ENCODE measurements at regions not wholly inside any gene's neighbourhood (a gene's known extent, or its start where the extent isn't known, plus 50 kb on each side); places are given as distances from the start of the nearest gene placed in this dataset.
"Not testable (repeated sequence)": the region's sequence is repeated elsewhere in the genome, so short reads cannot be mapped to it uniquely, and the experiment has no call there.

- H3K27ac Mint-ChIP-seq, H3K36me3 Mint-ChIP-seq: not testable (repeated sequence)
Measured at GRCh38 chr16:9349373-9349960, 258.0 kb downstream of the HAPSTR1 start.

GRCh38 chr16:9350119-9350799, 258.8 kb downstream of the HAPSTR1 start:
- H3K27me3 Mint-ChIP-seq; POLR2A ChIA-PET (ENCODE audit: partially characterized antibody); H3K4me3 ChIP-seq (ENCODE audit: low read length in 2 of 2); H3K4me1 ChIP-seq (ENCODE audit: insufficient read depth, low read length); H3K27ac ChIP-seq (ENCODE audit: low read depth, low read length); H3K9me3 ChIP-seq (ENCODE audit: control insufficient read depth in 1 of 2, low read length in 2 of 2); intact Hi-C loops (cut with micrococcal nuclease); H3K36me3 Mint-ChIP-seq; H3K4me3 Mint-ChIP-seq; DNase-seq; H3K27me3 ChIP-seq (ENCODE audit: insufficient read depth, low read length); CTCF ChIA-PET (ENCODE audit: partially characterized antibody); H3K36me3 ChIP-seq (ENCODE audit: insufficient read depth, low read length); H3K4me1 Mint-ChIP-seq; H3K27ac Mint-ChIP-seq: not testable (repeated sequence)
- H3K9me3 Mint-ChIP-seq = peaks cover 8 to 25% (median 17%) of the 10 kb centered on the region in 8 donors

More at GRCh38 chr16:9349373-9349960, 258.0 kb downstream of the HAPSTR1 start:
- H3K27me3 Mint-ChIP-seq; H3K36me3 ChIP-seq (ENCODE audit: insufficient read depth, low read length); intact Hi-C loops (cut with micrococcal nuclease); POLR2A ChIA-PET (ENCODE audit: partially characterized antibody); H3K27ac ChIP-seq (ENCODE audit: low read depth, low read length); H3K27me3 ChIP-seq (ENCODE audit: insufficient read depth, low read length); H3K4me1 Mint-ChIP-seq; DNase-seq; H3K4me3 Mint-ChIP-seq; H3K4me1 ChIP-seq (ENCODE audit: insufficient read depth, low read length); CTCF ChIA-PET (ENCODE audit: partially characterized antibody); H3K9me3 ChIP-seq (ENCODE audit: control insufficient read depth in 1 of 2, low read length in 2 of 2); H3K4me3 ChIP-seq (ENCODE audit: low read length in 2 of 2): not testable (repeated sequence)
- H3K9me3 Mint-ChIP-seq = peaks cover 7 to 24% (median 17%) of the 10 kb centered on the region in 8 donors

GRCh38 chr16:9351440-9351839, 260.0 kb downstream of the HAPSTR1 start:
- Histone ChIP-seq H3K9me3 (ENCODE audit: control insufficient read depth in 1 of 2, low read length in 2 of 2) (peaks cover 0 to 3% of the 10 kb centered on the region in 2 donors), H3K27me3 (ENCODE audit: insufficient read depth, low read length) (no peaks in the 10 kb centered on the region), H3K4me3 (ENCODE audit: low read length in 2 of 2) (no peak overlapping the region), H3K4me1 (ENCODE audit: insufficient read depth, low read length) (no peaks in the 10 kb centered on the region), H3K27ac (ENCODE audit: low read depth, low read length) (no peak overlapping the region), H3K36me3 (ENCODE audit: insufficient read depth, low read length) (no peaks in the 10 kb centered on the region)
- no peaks in the 10 kb centered on the region for H3K27me3 Mint-ChIP-seq
- H3K27ac Mint-ChIP-seq = no peak overlapping the region
- peaks cover 9 to 34% (median 23%) of the 10 kb centered on the region in 8 donors for H3K9me3 Mint-ChIP-seq
- no peaks in the 10 kb centered on the region for H3K4me1 Mint-ChIP-seq
- no peaks in the 10 kb centered on the region for H3K36me3 Mint-ChIP-seq
- ChIA-PET POLR2A (ENCODE audit: partially characterized antibody) (no interaction called here), CTCF (ENCODE audit: partially characterized antibody) (no interaction called here)
- intact Hi-C loops (cut with micrococcal nuclease) = no loop called here
- no peak for DNase-seq
- no peak overlapping the region for H3K4me3 Mint-ChIP-seq

GRCh38 chr16:9351841-9352434, 260.5 kb downstream of the HAPSTR1 start:
- ChIA-PET CTCF (ENCODE audit: partially characterized antibody) (no interaction called here), POLR2A (ENCODE audit: partially characterized antibody) (no interaction called here)
- Mint-ChIP-seq H3K27ac (no peak overlapping the region), H3K36me3 (no peaks in the 10 kb centered on the region), H3K4me3 (no peak overlapping the region), H3K27me3 (no peaks in the 10 kb centered on the region), H3K4me1 (no peaks in the 10 kb centered on the region), H3K9me3 (peaks cover 9 to 34% (median 23%) of the 10 kb centered on the region in 8 donors)
- no peaks in the 10 kb centered on the region for H3K4me1 ChIP-seq (ENCODE audit: insufficient read depth, low read length)
- H3K36me3 ChIP-seq (ENCODE audit: insufficient read depth, low read length) = no peaks in the 10 kb centered on the region
- H3K27ac ChIP-seq (ENCODE audit: low read depth, low read length) = no peak overlapping the region
- no peaks in the 10 kb centered on the region for H3K27me3 ChIP-seq (ENCODE audit: insufficient read depth, low read length)
- intact Hi-C loops (cut with micrococcal nuclease) = no loop called here
- H3K4me3 ChIP-seq (ENCODE audit: low read length in 2 of 2) = no peak overlapping the region
- no peak for DNase-seq
- H3K9me3 ChIP-seq (ENCODE audit: control insufficient read depth in 1 of 2, low read length in 2 of 2) = peaks cover 0 to 3% of the 10 kb centered on the region in 2 donors

- peaks cover 0 to 4% of the 10 kb centered on the region in 2 donors for H3K9me3 ChIP-seq (ENCODE audit: control insufficient read depth in 1 of 2, low read length in 2 of 2)
- CTCF ChIA-PET (ENCODE audit: partially characterized antibody) = no interaction called here
- no peaks in the 10 kb centered on the region for H3K27me3 ChIP-seq (ENCODE audit: insufficient read depth, low read length)
- intact Hi-C loops (cut with micrococcal nuclease) = no loop called here
- Mint-ChIP-seq H3K9me3 (peaks cover 2 to 38% (median 14%) of the 10 kb centered on the region in 8 donors), H3K27ac (no peak overlapping the region), H3K36me3 (no peaks in the 10 kb centered on the region), H3K4me1 (no peaks in the 10 kb centered on the region), H3K27me3 (no peaks in the 10 kb centered on the region), H3K4me3 (no peak overlapping the region)
- no peak for DNase-seq
- H3K36me3 ChIP-seq (ENCODE audit: insufficient read depth, low read length) = no peaks in the 10 kb centered on the region
- no peaks in the 10 kb centered on the region for H3K4me1 ChIP-seq (ENCODE audit: insufficient read depth, low read length)
- no peak overlapping the region for H3K27ac ChIP-seq (ENCODE audit: low read depth, low read length)
- no peak overlapping the region for H3K4me3 ChIP-seq (ENCODE audit: low read length in 2 of 2)
- POLR2A ChIA-PET (ENCODE audit: partially characterized antibody) = no interaction called here
Measured at GRCh38 chr16:9357829-9358228, 266.4 kb downstream of the HAPSTR1 start.

- Histone ChIP-seq H3K36me3 (ENCODE audit: insufficient read depth, low read length) (no peaks in the 10 kb centered on the region), H3K27ac (ENCODE audit: low read depth, low read length) (no peak overlapping the region), H3K4me1 (ENCODE audit: insufficient read depth, low read length) (no peaks in the 10 kb centered on the region), H3K9me3 (ENCODE audit: control insufficient read depth in 1 of 2, low read length in 2 of 2) (peaks cover 0 to 4% of the 10 kb centered on the region in 2 donors), H3K27me3 (ENCODE audit: insufficient read depth, low read length) (no peaks in the 10 kb centered on the region), H3K4me3 (ENCODE audit: low read length in 2 of 2) (no peak overlapping the region)
- intact Hi-C loops (cut with micrococcal nuclease) = no loop called here
- POLR2A ChIA-PET (ENCODE audit: partially characterized antibody) = no interaction called here
- Mint-ChIP-seq H3K27me3 (no peaks in the 10 kb centered on the region), H3K36me3 (no peaks in the 10 kb centered on the region), H3K9me3 (peaks cover 2 to 39% (median 16%) of the 10 kb centered on the region in 8 donors), H3K4me3 (no peak overlapping the region), H3K4me1 (no peaks in the 10 kb centered on the region), H3K27ac (no peak overlapping the region)
- no peak for DNase-seq
- CTCF ChIA-PET (ENCODE audit: partially characterized antibody) = no interaction called here
Measured at GRCh38 chr16:9360075-9360474, 268.6 kb downstream of the HAPSTR1 start.

GRCh38 chr16:9362050-9362449, 270.6 kb downstream of the HAPSTR1 start:
- no peak overlapping the region for H3K4me3 ChIP-seq (ENCODE audit: low read length in 2 of 2)
- no peaks in the 10 kb centered on the region for H3K27me3 Mint-ChIP-seq

More at GRCh38 chr16:9362050-9362449, 270.6 kb downstream of the HAPSTR1 start:
- no peak overlapping the region for H3K27ac Mint-ChIP-seq
- H3K9me3 ChIP-seq (ENCODE audit: control insufficient read depth in 1 of 2, low read length in 2 of 2) = peaks cover 0 to 4% of the 10 kb centered on the region in 2 donors
- peaks cover 0 to 29% (median 13%) of the 10 kb centered on the region in 8 donors for H3K9me3 Mint-ChIP-seq
- H3K4me1 Mint-ChIP-seq = no peaks in the 10 kb centered on the region
- H3K36me3 Mint-ChIP-seq = no peaks in the 10 kb centered on the region
- POLR2A ChIA-PET (ENCODE audit: partially characterized antibody) = no interaction called here
- intact Hi-C loops (cut with micrococcal nuclease) = no loop called here
- H3K36me3 ChIP-seq (ENCODE audit: insufficient read depth, low read length) = no peaks in the 10 kb centered on the region
- DNase-seq = no peak
- CTCF ChIA-PET (ENCODE audit: partially characterized antibody) = no interaction called here
- H3K4me3 Mint-ChIP-seq = no peak overlapping the region
- H3K27ac ChIP-seq (ENCODE audit: low read depth, low read length) = no peak overlapping the region
- H3K27me3 ChIP-seq (ENCODE audit: insufficient read depth, low read length) = no peaks in the 10 kb centered on the region
- H3K4me1 ChIP-seq (ENCODE audit: insufficient read depth, low read length) = no peaks in the 10 kb centered on the region
